Vagina (tissue), 2 donors: ENCODE measurements at regions not wholly inside any gene's neighbourhood (a gene's known extent, or its start where the extent isn't known, plus 50 kb on each side); places are given as distances from the start of the nearest gene placed in this dataset.

Experiments used
- CTCF ChIP-seq, 3 experiments: fragments of 450-650 bp in 2 of 3; fragments of 200-600 bp in 1 of 3; sonication (generic) in 1 of 3; IDR thresholded peaks; one replicate each; pipeline ENCODE4 v1.5.1; 2017 to 2019; ENCODE audit warnings: antibody characterized with exemption in 3 of 3, mild to moderate bottlenecking in 2 of 3, moderate library complexity in 2 of 3
- POLR2AphosphoS5 ChIP-seq, 2 donors: sonication (generic); formaldehyde crosslinking; IDR thresholded peaks; one replicate each; pipeline ENCODE4 v1.9.0; 2017; ENCODE audit warnings: antibody characterized with exemption in 2 of 2, mild to moderate bottlenecking in 2 of 2, low read depth in 1 of 2; ENCODE audit not compliant: insufficient read depth in 1 of 2

- TF ChIP-seq POLR2AphosphoS5 (IDR thresholded peaks at IDR 0.05; ENCODE audit: insufficient read depth in 1 of 2, low read depth in 1 of 2) (no peak), CTCF (IDR thresholded peaks at IDR 0.05) (no peak)
Measured at GRCh38 chr2:163011000-163011399, 172.4 kb upstream of the KCNH7 start.
